ENCODE measurements at regions not wholly inside any gene's neighbourhood (a gene's known extent, or its start where the extent isn't known, plus 50 kb on each side); places are given as distances from the start of the nearest gene placed in this dataset.

DNA sequence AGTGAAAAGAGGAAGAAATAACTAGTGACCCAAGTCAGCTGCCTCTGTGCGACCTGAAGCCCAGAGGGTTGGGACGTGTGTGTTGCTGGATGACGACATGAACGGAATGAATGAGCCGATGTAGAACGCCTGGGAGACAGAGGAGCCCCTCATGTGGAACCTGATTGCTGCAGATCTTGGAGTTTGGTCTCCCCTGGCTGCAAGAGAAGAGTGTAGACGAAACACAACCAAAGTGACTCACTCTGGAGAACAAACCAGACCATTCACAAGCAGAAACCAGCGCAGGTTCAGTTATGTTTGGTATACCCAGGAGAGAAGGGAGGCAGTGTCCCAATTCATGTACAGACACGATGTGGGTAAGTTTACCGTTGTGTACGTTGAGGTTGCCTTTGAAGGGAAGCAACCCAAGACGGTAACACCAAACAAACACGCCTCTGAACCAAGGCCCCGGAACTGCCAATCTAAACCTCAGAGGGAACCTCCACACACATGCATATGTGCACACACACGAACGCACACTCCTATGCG is 265.9 kb downstream of the BMP7 start:
- Mint-ChIP-seq H3K4me3 (no peak overlapping the region), H3K27me3 (ENCODE audit: insufficient read depth) (peaks cover 13% of the 10 kb centered on the region), H3K36me3 (ENCODE audit: low read depth) (no peaks in the 10 kb centered on the region), H3K27ac (no peak overlapping the region), H3K9me3 (peaks cover 21% of the 10 kb centered on the region), H3K4me1 (peaks cover 27% of the 10 kb centered on the region)
- H3K4me1 ChIP-seq (ENCODE audit: control insufficient read depth, insufficient read depth, low read length) = peaks cover 3% of the 10 kb centered on the region
- peaks cover 21% of the 10 kb centered on the region for H3K9me3 ChIP-seq (ENCODE audit: control insufficient read depth, low read length)
- H3K27ac ChIP-seq (ENCODE audit: low read depth, low read length) = no peak overlapping the region
- TF ChIP-seq CTCF (conservative IDR thresholded peaks at IDR 0.05) = no peak
- no peaks in the 10 kb centered on the region for H3K27me3 ChIP-seq (ENCODE audit: control insufficient read depth, insufficient read depth, low read length, poor library complexity, severe bottlenecking)
- DNase-seq = no peak
- no peaks in the 10 kb centered on the region for H3K36me3 ChIP-seq (ENCODE audit: control insufficient read depth, insufficient read depth, low read length)
- H3K4me3 ChIP-seq (ENCODE audit: low read length) = no peak overlapping the region
- WGBS, 2 experiments (ENCODE audit: insufficient coverage in 1 of 2, insufficient read length in 1 of 2) = 94% methylated on average over 12 to 17 of the region's 17 CpGs
- H3K9ac ChIP-seq (ENCODE audit: extremely low read depth, low read length, poor library complexity, severe bottlenecking) = no peak overlapping the region

- H3K27ac ChIP-seq (ENCODE audit: low read depth, low read length) = no peak overlapping the region
- no peak for DNase-seq
- no peak overlapping the region for H3K27ac Mint-ChIP-seq
- no peak overlapping the region for H3K4me3 Mint-ChIP-seq
- H3K36me3 ChIP-seq (ENCODE audit: control insufficient read depth, insufficient read depth, low read length) = no peaks in the 10 kb centered on the region
- no peaks in the 10 kb centered on the region for H3K27me3 ChIP-seq (ENCODE audit: control insufficient read depth, insufficient read depth, low read length, poor library complexity, severe bottlenecking)
- H3K4me1 ChIP-seq (ENCODE audit: control insufficient read depth, insufficient read depth, low read length) = peaks cover 3% of the 10 kb centered on the region
- no peak overlapping the region for H3K4me3 ChIP-seq (ENCODE audit: low read length)
- H3K36me3 Mint-ChIP-seq (ENCODE audit: low read depth) = no peaks in the 10 kb centered on the region
- H3K9ac ChIP-seq (ENCODE audit: extremely low read depth, low read length, poor library complexity, severe bottlenecking) = no peak overlapping the region
- no peak for TF ChIP-seq CTCF (conservative IDR thresholded peaks at IDR 0.05)
- peaks cover 21% of the 10 kb centered on the region for H3K9me3 ChIP-seq (ENCODE audit: control insufficient read depth, low read length)
- peaks cover 27% of the 10 kb centered on the region for H3K4me1 Mint-ChIP-seq
- H3K9me3 Mint-ChIP-seq = peaks cover 21% of the 10 kb centered on the region
- peaks cover 13% of the 10 kb centered on the region for H3K27me3 Mint-ChIP-seq (ENCODE audit: insufficient read depth)
- WGBS, 2 experiments (ENCODE audit: insufficient coverage in 1 of 2, insufficient read length in 1 of 2) = 92 to 93% methylated on average over 10 to 12 of the region's 12 CpGs
Observed at GRCh38 chr20:57001126-57001767, 265.2 kb downstream of the BMP7 start.

GRCh38 chr20:57002066-57002570 is 264.3 kb downstream of the BMP7 start:
- no peak overlapping the region for H3K27ac ChIP-seq (ENCODE audit: low read depth, low read length)
- H3K9ac ChIP-seq (ENCODE audit: extremely low read depth, low read length, poor library complexity, severe bottlenecking) = no peak overlapping the region
- peaks cover 21% of the 10 kb centered on the region for H3K9me3 ChIP-seq (ENCODE audit: control insufficient read depth, low read length)
- peaks cover 21% of the 10 kb centered on the region for H3K9me3 Mint-ChIP-seq
- H3K4me1 ChIP-seq (ENCODE audit: control insufficient read depth, insufficient read depth, low read length) = peaks cover 7% of the 10 kb centered on the region
- H3K27me3 Mint-ChIP-seq (ENCODE audit: insufficient read depth) = peaks cover 13% of the 10 kb centered on the region
- no peaks in the 10 kb centered on the region for H3K36me3 Mint-ChIP-seq (ENCODE audit: low read depth)
- H3K4me3 Mint-ChIP-seq = no peak overlapping the region
- H3K4me3 ChIP-seq (ENCODE audit: low read length) = no peak overlapping the region
- no peak for TF ChIP-seq CTCF (conservative IDR thresholded peaks at IDR 0.05)
- no peak for DNase-seq
- no peaks in the 10 kb centered on the region for H3K27me3 ChIP-seq (ENCODE audit: control insufficient read depth, insufficient read depth, low read length, poor library complexity, severe bottlenecking)
- H3K36me3 ChIP-seq (ENCODE audit: control insufficient read depth, insufficient read depth, low read length) = no peaks in the 10 kb centered on the region
- H3K4me1 Mint-ChIP-seq = peaks cover 34% of the 10 kb centered on the region
- no peak overlapping the region for H3K27ac Mint-ChIP-seq
- WGBS, 2 experiments (ENCODE audit: insufficient coverage in 1 of 2, insufficient read length in 1 of 2) = 95 to 98% methylated on average over 13 to 15 of the region's 15 CpGs

All from endodermal cell (in vitro differentiated cells).